ENCODE measurements at regions not wholly inside any gene's neighbourhood (a gene's known extent, or its start where the extent isn't known, plus 50 kb on each side); places are given as distances from the start of the nearest gene placed in this dataset.

DNA sequence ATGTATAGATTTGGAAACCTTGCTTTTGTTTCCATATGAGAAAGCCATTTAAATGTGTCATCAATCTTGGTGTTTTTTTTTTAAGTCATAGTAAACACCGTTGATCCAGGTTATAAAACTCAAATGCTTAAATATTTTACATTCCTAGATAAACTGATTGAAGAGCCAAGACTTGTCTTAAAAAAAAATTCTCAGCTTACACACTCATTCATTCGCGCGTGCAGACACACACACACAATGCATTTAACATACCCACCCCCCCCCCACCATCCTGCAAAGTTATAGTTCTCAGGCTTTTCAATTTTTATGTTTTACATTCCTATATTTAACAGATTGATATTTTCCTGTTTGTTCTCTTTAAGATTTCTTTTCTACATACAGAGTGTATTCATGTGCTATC lies 536.4 kb downstream of the PRKD1 start:
- TF ChIP-seq POLR2A (IDR thresholded peaks at IDR 0.05) (no peak), EP300 (IDR thresholded peaks at IDR 0.05) (no peak), CTCF (IDR thresholded peaks at IDR 0.05) (no peak)
